GM18868 (cell line): ENCODE measurements at regions not wholly inside any gene's neighbourhood (a gene's known extent, or its start where the extent isn't known, plus 50 kb on each side); places are given as distances from the start of the nearest gene placed in this dataset.

Experiments
- ATAC-seq: cut with Tn5 transposase; IDR thresholded peaks from one replicate; pipeline ENCODE4 v1.9.1; 2021; ENCODE audit warnings: mild to moderate bottlenecking, moderate library complexity; ENCODE audit not compliant: unreplicated experiment

DNA sequence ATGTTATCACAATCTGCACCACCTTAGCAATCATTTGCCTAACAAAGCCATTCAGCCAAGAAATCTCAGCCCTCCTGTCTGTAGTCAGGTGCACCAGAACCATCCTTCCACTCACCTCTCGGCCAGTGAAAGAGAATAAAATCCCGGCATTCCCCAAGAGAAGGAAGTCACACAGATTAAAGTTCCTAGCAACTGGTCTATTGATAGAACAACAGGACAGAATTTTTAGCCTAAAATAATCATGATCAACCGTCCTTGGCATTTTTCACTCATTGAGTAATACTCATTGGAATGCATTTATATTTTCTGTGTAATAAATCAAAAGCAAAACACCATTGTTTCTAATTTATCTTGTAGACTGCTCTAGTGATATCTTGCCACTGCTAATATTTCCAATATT, 85.7 kb upstream of the CDH4 start:
- ATAC-seq, result no peak

- no peak for ATAC-seq
These were observed 83.5 kb upstream of the CDH4 start for GRCh38 chr20:61168605-61169004.

- no peak for ATAC-seq
These were observed 82.2 kb upstream of the CDH4 start for GRCh38 chr20:61169874-61170273.

GRCh38 chr20:61170496-61171320, 81.4 kb upstream of the CDH4 start:
- no peak for ATAC-seq

DNA sequence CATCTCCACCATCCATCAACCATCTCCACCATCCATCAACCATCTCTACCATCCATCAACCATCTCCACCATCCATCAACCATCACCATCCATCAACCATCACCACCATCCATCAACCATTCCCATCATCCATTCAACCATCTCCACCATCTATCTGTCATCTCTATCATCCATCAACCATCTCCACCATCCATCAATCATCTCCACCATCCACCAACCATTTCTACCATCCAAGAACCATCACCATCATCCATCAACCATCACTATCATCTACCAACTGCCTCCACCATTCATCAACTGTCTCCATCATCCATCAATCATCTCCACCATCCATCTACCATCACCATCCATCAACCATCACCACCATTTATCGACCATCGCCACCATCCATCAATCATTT, 78.8 kb upstream of the CDH4 start:
- ATAC-seq, result no peak

DNA sequence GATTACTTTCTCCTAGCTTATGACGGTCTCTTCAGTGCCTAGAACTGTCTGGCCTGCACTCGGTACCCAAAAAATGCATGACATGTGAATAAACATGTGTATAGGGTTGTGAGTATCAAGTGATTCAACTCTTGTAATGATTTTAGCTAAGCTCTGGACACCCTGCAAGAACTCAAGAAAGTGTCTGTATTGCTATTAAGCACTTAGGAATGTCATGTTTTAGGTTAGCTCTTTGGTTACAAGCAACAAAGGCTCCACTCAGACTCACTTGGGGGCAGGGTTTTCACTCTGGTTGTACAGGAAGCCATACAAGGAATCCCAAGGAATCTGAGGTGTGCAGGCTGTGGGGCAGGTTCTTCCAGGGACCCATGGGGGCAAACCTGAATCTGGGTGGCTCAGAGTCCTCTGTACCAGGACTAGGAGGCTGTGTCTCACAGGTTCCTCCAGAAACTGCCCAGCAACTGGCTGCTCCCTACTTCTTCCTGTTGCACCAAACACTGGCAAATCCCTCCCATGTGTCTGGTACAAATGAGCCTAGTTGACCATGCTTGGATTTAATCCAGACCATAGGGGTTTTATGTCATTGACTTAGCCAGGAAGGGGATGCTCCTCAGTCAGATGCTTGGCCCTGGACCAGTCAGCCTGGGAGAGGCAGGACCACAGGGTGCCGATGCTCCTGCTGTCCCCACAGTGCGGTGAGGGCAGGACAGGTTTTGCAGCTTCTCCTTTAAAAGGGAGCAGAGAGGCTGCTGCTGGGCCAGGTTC, 77.9 kb upstream of the CDH4 start:
- no peak for ATAC-seq

- no peak for ATAC-seq
These were observed 75.2 kb upstream of the CDH4 start for GRCh38 chr20:61176874-61177273.

GRCh38 chr20:61178551-61179071, 73.5 kb upstream of the CDH4 start:
- no peak for ATAC-seq

DNA sequence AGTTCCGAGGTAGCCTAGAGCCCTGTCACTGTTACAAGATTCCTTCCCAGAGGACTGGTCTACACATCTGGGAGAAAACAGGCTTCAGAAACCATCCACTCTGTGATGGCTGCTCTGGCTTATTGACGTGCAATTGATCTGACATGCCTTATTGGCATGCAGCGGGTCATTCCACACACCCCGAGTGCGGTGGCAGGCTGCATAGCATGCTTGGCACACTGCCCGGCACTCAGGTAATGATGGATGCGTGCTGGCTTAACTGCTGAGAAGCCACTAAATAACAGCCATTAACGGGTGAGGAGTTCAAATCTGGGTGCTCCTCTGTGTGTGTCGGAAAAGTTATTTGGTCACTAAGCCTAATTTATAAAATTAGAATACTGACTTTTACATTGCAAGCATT, 67.9 kb upstream of the CDH4 start:
- no peak for ATAC-seq

GRCh38 chr20:61185181-61185580, 66.9 kb upstream of the CDH4 start:
- ATAC-seq, result no peak

GRCh38 chr20:61185841-61186601, 66.0 kb upstream of the CDH4 start:
- ATAC-seq, result no peak

DNA sequence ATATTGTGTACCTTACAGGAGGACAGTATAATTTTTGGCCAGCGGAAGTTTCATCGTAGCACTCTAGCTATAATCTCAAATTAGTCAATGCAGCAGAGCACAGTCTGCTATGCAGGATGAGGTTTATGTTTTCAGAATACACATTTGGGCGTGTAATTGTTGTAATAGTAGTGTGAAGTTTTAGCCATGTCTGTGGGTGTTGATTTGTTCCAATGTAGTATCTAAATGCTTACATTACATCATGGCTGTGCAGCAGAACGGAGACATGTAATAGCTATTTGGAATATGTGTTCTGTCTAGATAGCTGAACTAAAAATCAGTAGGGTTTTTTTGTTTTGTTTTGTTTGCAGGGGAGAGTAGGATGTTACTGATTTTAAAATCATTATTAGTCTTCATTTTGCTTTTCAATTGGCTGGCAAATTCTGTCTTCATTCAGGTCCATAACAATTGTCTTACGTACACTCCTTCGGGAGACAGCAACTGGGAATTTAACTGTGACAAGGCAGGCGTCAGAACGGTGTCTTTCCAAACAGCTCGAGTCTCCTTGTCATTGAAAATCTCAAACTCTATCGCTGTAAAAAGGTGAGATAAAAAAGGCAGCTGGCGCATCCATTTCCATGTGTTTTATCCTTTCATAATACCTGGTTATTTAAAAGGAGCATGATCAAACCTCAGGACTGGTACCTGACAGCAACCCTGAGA, 65.1 kb upstream of the CDH4 start:
- no peak for ATAC-seq

GRCh38 chr20:61189534-61189933, 62.5 kb upstream of the CDH4 start:
- no peak for ATAC-seq

DNA sequence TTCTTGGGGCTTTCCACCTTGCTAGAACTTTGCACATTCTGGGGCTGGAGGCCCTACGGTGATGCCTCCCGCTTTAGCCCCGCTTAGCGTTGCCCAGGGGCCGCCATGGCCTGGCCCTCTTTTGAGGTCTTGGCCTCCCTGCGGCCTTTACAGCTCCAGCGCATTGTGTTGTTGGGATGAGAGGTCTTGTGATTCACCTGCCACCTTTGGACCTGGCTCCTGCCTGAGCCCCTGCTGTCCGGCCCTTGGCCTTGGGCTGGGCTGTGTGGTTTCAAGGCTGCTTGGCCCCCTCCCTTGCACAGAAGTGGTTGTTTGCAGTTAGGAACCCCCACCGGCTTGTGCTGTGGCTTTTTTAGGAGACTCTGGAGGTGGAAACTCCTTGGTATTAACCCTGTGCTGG, 61.0 kb upstream of the CDH4 start:
- ATAC-seq, result no peak

DNA sequence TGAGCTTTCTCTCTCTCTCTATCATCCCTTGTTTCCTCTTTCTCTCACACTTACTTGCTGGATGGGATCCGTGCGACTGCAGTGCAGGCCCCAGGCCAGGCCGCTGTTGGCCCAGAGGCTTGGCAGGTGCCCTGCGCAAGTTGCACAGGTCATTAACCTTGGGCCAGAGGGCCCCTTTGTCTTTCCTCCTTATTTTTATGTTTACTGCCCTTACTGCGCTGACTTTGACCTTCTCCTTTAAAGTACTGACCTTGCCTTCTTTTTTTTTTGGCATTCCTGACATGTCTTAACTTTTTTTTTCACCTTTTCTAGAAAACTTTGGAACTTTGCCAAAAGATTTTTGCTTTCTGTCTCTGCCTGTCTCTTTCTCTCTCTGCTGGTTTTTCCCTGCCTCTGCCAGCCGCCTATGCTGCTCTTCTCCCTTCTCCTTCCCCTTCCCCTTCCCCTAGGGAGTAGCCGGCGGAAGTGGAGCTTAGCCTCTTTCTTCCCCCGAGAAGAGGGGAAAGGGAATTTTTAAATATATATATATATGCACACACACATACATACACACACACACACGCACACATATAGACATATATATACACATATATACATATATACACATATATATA, 59.6 kb upstream of the CDH4 start:
- no peak for ATAC-seq

- no peak for ATAC-seq
These were observed 58.9 kb upstream of the CDH4 start for GRCh38 chr20:61193164-61193563.
